GM18907 (cell line): ENCODE measurements at regions not wholly inside any gene's neighbourhood (a gene's known extent, or its start where the extent isn't known, plus 50 kb on each side); places are given as distances from the start of the nearest gene placed in this dataset.

Source experiments
- ATAC-seq: cut with Tn5 transposase; IDR thresholded peaks from one replicate; pipeline ENCODE4 v1.9.1; 2021; ENCODE audit warnings: mild to moderate bottlenecking, moderate library complexity; ENCODE audit not compliant: unreplicated experiment

- no peak for ATAC-seq
These were observed 64.5 kb downstream of the TUSC1 start for GRCh38 chr9:25613709-25614108.

GRCh38 chr9:25603106-25603505, 75.1 kb downstream of the TUSC1 start:
- ATAC-seq = no peak

GRCh38 chr9:25602400-25603044, 75.7 kb downstream of the TUSC1 start:
- no peak for ATAC-seq

- no peak for ATAC-seq
These were observed 77.7 kb downstream of the TUSC1 start for GRCh38 chr9:25600501-25600900.

GRCh38 chr9:25584611-25585010, 93.6 kb downstream of the TUSC1 start:
- ATAC-seq = no peak

- no peak for ATAC-seq
These were observed 105.0 kb downstream of the TUSC1 start for GRCh38 chr9:25573281-25573680.

- ATAC-seq = no peak
These were observed 106.8 kb downstream of the TUSC1 start for GRCh38 chr9:25571491-25571890.

GRCh38 chr9:25570802-25571201, 107.4 kb downstream of the TUSC1 start:
- ATAC-seq = no peak

GRCh38 chr9:25562101-25562500, 116.1 kb downstream of the TUSC1 start:
- ATAC-seq = no peak

- no peak for ATAC-seq
These were observed 120.5 kb downstream of the TUSC1 start for GRCh38 chr9:25557645-25558300.

- ATAC-seq = no peak
These were observed 121.7 kb downstream of the TUSC1 start for GRCh38 chr9:25556540-25556939.

- no peak for ATAC-seq
These were observed 129.4 kb downstream of the TUSC1 start for GRCh38 chr9:25548847-25549246.

GRCh38 chr9:25543806-25544205, 134.4 kb downstream of the TUSC1 start:
- no peak for ATAC-seq

GRCh38 chr9:25542319-25542718, 135.9 kb downstream of the TUSC1 start:
- no peak for ATAC-seq

- no peak for ATAC-seq
These were observed 140.4 kb downstream of the TUSC1 start for GRCh38 chr9:25537808-25538207.

- ATAC-seq = no peak
These were observed 159.0 kb downstream of the TUSC1 start for GRCh38 chr9:25519286-25519685.

GRCh38 chr9:25517701-25518100, 160.5 kb downstream of the TUSC1 start:
- ATAC-seq = no peak

- no peak for ATAC-seq
These were observed 164.7 kb downstream of the TUSC1 start for GRCh38 chr9:25513509-25514033.

GRCh38 chr9:25505644-25506043, 172.6 kb downstream of the TUSC1 start:
- ATAC-seq = no peak

GRCh38 chr9:25481372-25481771, 196.9 kb downstream of the TUSC1 start:
- no peak for ATAC-seq

GRCh38 chr9:25480696-25481095, 197.5 kb downstream of the TUSC1 start:
- no peak for ATAC-seq

- ATAC-seq = no peak
These were observed 205.6 kb downstream of the TUSC1 start for GRCh38 chr9:25472681-25473080.
